Stimulated activated effector memory CD8-positive, alpha-beta T cell treated with anti-CD3 and anti-CD28 coated beads, Interleukin-12 subunit alpha, Interleukin-12 subunit beta, amount 100 ng/mL, for 72 hours (primary cell): ENCODE measurements at regions not wholly inside any gene's neighbourhood (a gene's known extent, or its start where the extent isn't known, plus 50 kb on each side); places are given as distances from the start of the nearest gene placed in this dataset.

Experiments used
- ATAC-seq: fragments of 150-1000 bp; cut with Tn5 transposase; 2 replicates; pipeline ENCODE4 v1.10.0; 2021
- DNase-seq, 2 donors: peaks; one replicate each; pipeline ENCODE4 v3.0.0; 2021 to 2022; ENCODE audit warnings: low spot score in 2 of 2
- H3K27ac Mint-ChIP-seq: one replicate; pipeline ENCODE4 v1.8.0; 2022; ENCODE audit warnings: mild to moderate bottlenecking, mixed read lengths
- H3K36me3 Mint-ChIP-seq: one replicate; pipeline ENCODE4 v1.8.0; 2022; ENCODE audit warnings: mild to moderate bottlenecking, mixed read lengths
- H3K4me1 Mint-ChIP-seq: one replicate; pipeline ENCODE4 v1.8.0; 2022; ENCODE audit warnings: mixed read lengths
- H3K4me3 Mint-ChIP-seq: one replicate; pipeline ENCODE4 v1.8.0; 2022; ENCODE audit warnings: mild to moderate bottlenecking, mixed read lengths
- H3K9me3 Mint-ChIP-seq: one replicate; pipeline ENCODE4 v1.8.0; 2022; ENCODE audit warnings: mixed read lengths

DNA sequence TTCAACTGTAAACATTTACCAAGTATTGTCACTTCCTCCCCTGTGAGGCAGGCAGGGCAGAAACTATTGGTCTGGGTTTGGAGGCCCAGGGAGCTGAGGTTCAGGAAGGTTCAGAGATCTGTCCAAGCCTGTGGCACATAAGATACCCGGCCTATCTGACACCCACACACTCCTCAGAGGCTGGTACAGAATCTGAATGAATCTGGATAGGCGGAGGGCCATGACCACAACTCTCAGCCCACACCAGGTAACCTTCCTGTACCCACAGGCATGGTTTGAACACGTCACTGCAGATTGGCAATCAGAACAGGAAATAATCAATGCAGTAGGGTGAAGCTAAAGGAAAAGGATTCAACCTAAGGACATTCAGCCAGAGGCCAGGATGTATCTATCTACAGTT is 92.8 kb upstream of the TMCC3 start:
- Mint-ChIP-seq H3K4me1 (peaks cover 6% of the 10 kb centered on the region), H3K4me3 (no peak overlapping the region), H3K36me3 (no peaks in the 10 kb centered on the region), H3K9me3 (no peaks in the 10 kb centered on the region), H3K27ac (no peak overlapping the region)
- ATAC-seq, result peak; percentile 88
- no peak for DNase-seq

DNA sequence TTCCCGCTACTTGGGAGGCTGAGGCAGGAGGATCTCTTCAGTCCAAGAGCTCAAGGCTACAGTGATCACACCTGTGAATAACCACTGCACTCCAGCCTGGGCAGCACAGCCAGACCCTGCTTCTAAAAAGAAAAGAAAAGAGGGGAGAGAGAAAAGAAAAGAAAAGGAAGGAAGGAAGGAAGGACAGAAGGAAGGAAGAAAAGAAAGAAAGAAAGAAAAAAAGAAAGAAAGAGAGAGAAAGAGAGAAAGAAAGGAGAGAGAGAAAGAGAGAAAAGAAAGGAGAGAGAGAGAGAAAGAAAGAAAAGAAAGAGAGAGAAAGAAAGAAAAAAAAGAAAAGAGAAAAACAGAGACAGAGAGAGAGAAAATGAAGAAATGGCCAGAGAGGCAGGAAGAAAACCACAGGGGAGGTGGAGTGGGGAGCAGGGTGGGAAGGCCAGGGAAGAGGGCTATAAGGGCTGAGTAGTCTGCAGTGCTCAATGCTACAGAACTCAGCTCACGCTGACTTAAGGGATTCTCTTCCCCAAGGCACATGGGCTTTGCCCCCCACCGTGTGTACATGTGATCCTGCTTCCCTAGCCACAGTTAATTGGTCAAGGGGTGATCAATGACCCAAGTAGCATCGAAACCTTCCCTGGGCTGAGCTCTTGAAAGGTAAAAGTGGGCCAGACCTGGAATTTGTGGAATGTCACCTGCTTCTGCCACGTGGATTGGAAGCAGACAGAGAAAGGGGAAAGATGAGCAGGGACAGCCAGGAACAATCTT is 90.4 kb upstream of the TMCC3 start:
- peaks cover 6% of the 10 kb centered on the region for H3K4me1 Mint-ChIP-seq
- DNase-seq (no peak), ATAC-seq (no peak)
- no peaks in the 10 kb centered on the region for H3K36me3 Mint-ChIP-seq
- H3K9me3 Mint-ChIP-seq, result no peaks in the 10 kb centered on the region
- no peak overlapping the region for H3K27ac Mint-ChIP-seq
- no peak overlapping the region for H3K4me3 Mint-ChIP-seq

GRCh38 chr12:94736820-94737219 is 86.5 kb upstream of the TMCC3 start:
- no peak for ATAC-seq
- H3K27ac Mint-ChIP-seq, result no peak overlapping the region
- H3K9me3 Mint-ChIP-seq, result no peaks in the 10 kb centered on the region

GRCh38 chr12:94736004-94736403 is 85.6 kb upstream of the TMCC3 start:
- no peak for DNase-seq
- Mint-ChIP-seq H3K27ac (no peak overlapping the region), H3K36me3 (no peaks in the 10 kb centered on the region), H3K4me1 (no peaks in the 10 kb centered on the region), H3K9me3 (no peaks in the 10 kb centered on the region), H3K4me3 (no peak overlapping the region)
- ATAC-seq, result no peak

More at GRCh38 chr12:94736820-94737219, 86.5 kb upstream of the TMCC3 start:
- no peak overlapping the region for H3K4me3 Mint-ChIP-seq
- no peaks in the 10 kb centered on the region for H3K36me3 Mint-ChIP-seq
- no peaks in the 10 kb centered on the region for H3K4me1 Mint-ChIP-seq
- DNase-seq, result no peak

DNA sequence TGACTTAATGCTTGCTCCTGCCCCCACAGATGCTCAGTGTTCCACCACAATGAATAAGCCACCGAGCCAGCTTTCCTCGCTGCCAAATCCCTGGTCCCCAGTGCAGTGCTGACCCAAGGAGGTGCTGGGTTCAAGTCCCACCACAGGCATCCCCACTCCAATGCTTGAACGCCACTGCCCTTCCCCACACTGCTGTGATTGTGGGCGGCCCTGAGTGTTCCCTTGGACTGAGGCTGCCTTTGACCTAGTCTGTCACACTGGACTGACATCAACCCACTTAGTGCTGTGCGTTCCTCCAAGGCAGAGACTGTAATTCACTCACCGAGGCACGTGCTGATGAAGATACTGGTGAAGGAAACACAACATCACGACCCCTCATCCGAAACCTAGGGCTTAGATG is 83.4 kb upstream of the TMCC3 start:
- H3K9me3 Mint-ChIP-seq, result no peaks in the 10 kb centered on the region
- H3K4me1 Mint-ChIP-seq, result no peaks in the 10 kb centered on the region
- DNase-seq, result no peak
- ATAC-seq, result peak; percentile 16
- no peaks in the 10 kb centered on the region for H3K36me3 Mint-ChIP-seq
- H3K4me3 Mint-ChIP-seq, result no peak overlapping the region
- no peak overlapping the region for H3K27ac Mint-ChIP-seq

DNA sequence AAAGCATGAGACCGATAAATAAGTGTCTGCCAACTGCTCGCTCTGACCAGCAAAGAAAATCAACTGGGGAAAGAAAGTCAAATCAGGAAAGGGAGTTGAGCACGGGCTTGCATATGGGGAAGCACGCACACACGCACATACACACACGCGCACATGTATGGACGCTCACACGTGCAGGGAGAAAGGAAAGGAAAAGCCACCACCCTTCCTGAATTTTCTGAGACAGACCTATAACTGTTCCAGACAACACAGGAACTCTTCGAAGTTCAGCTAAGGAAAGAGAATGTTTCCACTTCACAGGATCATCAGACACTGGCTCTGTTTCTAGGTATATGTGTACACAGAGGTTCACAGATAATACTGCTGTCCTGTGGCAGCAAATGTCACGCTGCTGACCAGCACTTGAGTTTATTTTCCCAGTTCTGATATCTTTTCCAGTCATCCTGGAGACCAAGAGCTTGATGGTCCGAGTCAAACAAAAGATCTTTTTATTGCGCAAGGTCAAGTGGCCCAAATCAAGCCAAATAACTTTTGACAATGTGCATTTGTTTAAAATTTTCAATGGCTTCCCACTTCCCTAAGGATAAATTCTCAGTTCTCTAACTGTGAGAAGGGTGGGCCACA is 82.1 kb upstream of the TMCC3 start:
- H3K36me3 Mint-ChIP-seq, result no peaks in the 10 kb centered on the region
- DNase-seq (no peak), ATAC-seq (no peak)
- no peak overlapping the region for H3K27ac Mint-ChIP-seq
- no peaks in the 10 kb centered on the region for H3K9me3 Mint-ChIP-seq
- no peaks in the 10 kb centered on the region for H3K4me1 Mint-ChIP-seq
- no peak overlapping the region for H3K4me3 Mint-ChIP-seq

- H3K4me1 Mint-ChIP-seq, result no peaks in the 10 kb centered on the region
- no peaks in the 10 kb centered on the region for H3K36me3 Mint-ChIP-seq
- ATAC-seq (no peak), DNase-seq (no peak)
- no peak overlapping the region for H3K4me3 Mint-ChIP-seq
- H3K27ac Mint-ChIP-seq, result no peak overlapping the region
- no peaks in the 10 kb centered on the region for H3K9me3 Mint-ChIP-seq
Observed at GRCh38 chr12:94731733-94732360, 81.5 kb upstream of the TMCC3 start.

- H3K4me1 Mint-ChIP-seq, result no peaks in the 10 kb centered on the region
- H3K4me3 Mint-ChIP-seq, result no peak overlapping the region
- ATAC-seq (no peak), DNase-seq (no peak)
- H3K27ac Mint-ChIP-seq, result no peak overlapping the region
- H3K9me3 Mint-ChIP-seq, result no peaks in the 10 kb centered on the region
- H3K36me3 Mint-ChIP-seq, result no peaks in the 10 kb centered on the region
Observed at GRCh38 chr12:94730847-94731246, 80.5 kb upstream of the TMCC3 start.

DNA sequence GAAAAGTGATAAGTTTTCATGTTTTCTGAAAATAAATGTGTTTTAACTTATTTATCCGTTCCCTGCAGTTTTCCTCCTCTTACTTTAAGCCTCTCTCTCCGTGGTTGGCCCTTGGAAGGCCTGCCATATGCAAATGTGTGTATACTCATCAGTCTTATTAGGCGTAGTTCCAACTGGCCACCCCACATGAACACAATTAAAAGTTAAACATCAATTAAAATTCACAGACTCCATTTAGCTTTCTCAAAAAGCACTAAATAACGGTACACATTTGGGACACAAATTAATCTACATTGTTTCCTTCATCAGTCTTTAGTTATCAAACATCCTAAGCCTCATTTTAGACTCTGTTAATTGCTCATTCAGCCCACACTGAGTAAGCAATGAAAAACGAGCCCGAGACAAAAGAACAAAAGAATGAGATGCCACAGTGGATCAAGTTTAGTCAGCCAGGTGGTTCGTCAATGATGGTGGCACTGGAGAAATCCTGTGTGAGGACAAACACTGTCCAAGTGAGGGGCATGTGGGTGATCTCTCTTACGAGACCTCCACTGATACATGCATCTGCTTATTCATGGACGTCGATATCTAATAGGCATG is 76.0 kb upstream of the TMCC3 start:
- no peak for ATAC-seq
- Mint-ChIP-seq H3K27ac (no peak overlapping the region), H3K4me1 (no peaks in the 10 kb centered on the region), H3K4me3 (no peak overlapping the region), H3K9me3 (no peaks in the 10 kb centered on the region), H3K36me3 (no peaks in the 10 kb centered on the region)
- no peak for DNase-seq

- no peaks in the 10 kb centered on the region for H3K4me1 Mint-ChIP-seq
- no peaks in the 10 kb centered on the region for H3K9me3 Mint-ChIP-seq
- H3K4me3 Mint-ChIP-seq, result no peak overlapping the region
- no peak overlapping the region for H3K27ac Mint-ChIP-seq
- DNase-seq, result no peak
- no peaks in the 10 kb centered on the region for H3K36me3 Mint-ChIP-seq
- no peak for ATAC-seq
Observed at GRCh38 chr12:94725375-94726168, 75.2 kb upstream of the TMCC3 start.

DNA sequence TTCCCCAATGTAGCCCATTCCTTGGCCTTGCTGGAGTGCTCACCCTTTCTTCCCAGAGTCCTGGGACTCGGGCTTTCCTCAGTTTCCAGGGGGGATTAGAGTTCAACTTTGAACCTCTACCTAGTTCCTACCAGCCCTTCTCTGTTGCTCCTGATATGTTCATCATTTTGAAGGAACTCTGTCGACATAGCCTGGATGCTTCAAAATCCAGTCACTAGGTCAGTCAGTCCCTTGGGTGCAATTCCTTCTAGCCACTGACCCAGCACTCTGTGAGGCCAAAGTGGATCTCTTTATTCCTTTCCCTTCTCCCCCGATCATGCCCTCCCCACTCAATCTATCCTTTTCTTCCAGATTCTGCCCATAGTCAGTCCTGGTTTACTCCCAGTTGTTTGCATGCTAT is 72.3 kb upstream of the TMCC3 start:
- Mint-ChIP-seq H3K27ac (peak overlapping the region; percentile 14), H3K36me3 (no peaks in the 10 kb centered on the region), H3K4me1 (no peaks in the 10 kb centered on the region)

GRCh38 chr12:94721173-94721572 is 70.8 kb upstream of the TMCC3 start:
- no peak overlapping the region for H3K4me3 Mint-ChIP-seq

More for the DNA sequence above, 72.3 kb upstream of the TMCC3 start:
- Mint-ChIP-seq H3K9me3 (no peaks in the 10 kb centered on the region), H3K4me3 (no peak overlapping the region)
- no peak for ATAC-seq
- DNase-seq, result no peak

DNA sequence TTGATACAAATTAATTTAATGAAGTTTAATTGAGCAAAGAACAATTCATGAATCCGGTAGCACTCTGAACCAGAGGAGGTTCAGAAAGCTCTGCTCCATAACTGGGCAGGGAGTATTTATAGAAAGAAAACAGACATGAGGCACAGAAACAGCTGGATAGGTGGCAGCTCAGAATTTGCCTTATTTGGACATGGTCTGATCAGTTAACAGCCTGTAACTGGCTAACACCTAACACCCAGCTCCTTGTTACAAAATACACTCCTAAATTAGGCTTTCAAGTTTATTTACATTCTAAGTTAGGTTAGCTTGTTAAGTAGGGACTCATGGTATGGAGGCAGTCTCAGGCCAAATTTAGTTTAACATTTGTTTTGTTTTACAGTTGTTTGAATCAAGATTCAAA is 67.8 kb upstream of the TMCC3 start:
- no peak overlapping the region for H3K4me3 Mint-ChIP-seq
- DNase-seq (no peak), ATAC-seq (no peak)
- no peaks in the 10 kb centered on the region for H3K4me1 Mint-ChIP-seq
- no peaks in the 10 kb centered on the region for H3K9me3 Mint-ChIP-seq
- H3K36me3 Mint-ChIP-seq, result no peaks in the 10 kb centered on the region
- H3K27ac Mint-ChIP-seq, result no peak overlapping the region

More at GRCh38 chr12:94721173-94721572, 70.8 kb upstream of the TMCC3 start:
- ATAC-seq (peak; percentile 28), DNase-seq (no peak)
- Mint-ChIP-seq H3K36me3 (no peaks in the 10 kb centered on the region), H3K4me1 (no peaks in the 10 kb centered on the region), H3K9me3 (no peaks in the 10 kb centered on the region), H3K27ac (no peak overlapping the region)

GRCh38 chr12:94717656-94718055 is 67.3 kb upstream of the TMCC3 start:
- Mint-ChIP-seq H3K27ac (no peak overlapping the region), H3K4me3 (no peak overlapping the region), H3K4me1 (no peaks in the 10 kb centered on the region), H3K36me3 (no peaks in the 10 kb centered on the region), H3K9me3 (no peaks in the 10 kb centered on the region)
- ATAC-seq (no peak), DNase-seq (no peak)

DNA sequence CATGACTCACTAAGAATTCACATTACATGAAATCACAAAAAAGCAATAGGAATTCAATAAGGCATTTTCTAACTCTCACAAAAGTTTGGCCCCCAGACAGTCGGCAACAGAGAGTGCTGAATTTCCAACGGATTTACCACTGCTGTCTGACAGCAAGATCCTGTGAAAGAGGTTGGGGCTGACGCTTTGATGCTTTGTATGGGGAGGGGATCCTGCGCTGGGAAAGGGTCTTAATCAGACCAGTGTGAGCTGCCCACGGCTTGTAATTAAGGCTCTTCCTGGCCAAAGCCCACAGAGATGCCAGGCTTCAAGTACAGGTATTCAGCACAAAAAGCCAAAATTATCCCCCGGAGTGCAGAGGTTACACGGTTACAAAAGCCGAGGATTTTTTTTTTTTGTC is 66.8 kb upstream of the TMCC3 start:
- no peak for ATAC-seq
- Mint-ChIP-seq H3K9me3 (no peaks in the 10 kb centered on the region), H3K36me3 (no peaks in the 10 kb centered on the region), H3K4me3 (no peak overlapping the region), H3K4me1 (no peaks in the 10 kb centered on the region), H3K27ac (no peak overlapping the region)
- no peak for DNase-seq
